ENCODE measurements at regions not wholly inside any gene's neighbourhood (a gene's known extent, or its start where the extent isn't known, plus 50 kb on each side); places are given as distances from the start of the nearest gene placed in this dataset.

- no peak overlapping the region for H3K27ac Mint-ChIP-seq
- no peaks in the 10 kb centered on the region; the same call in 1 of the 2 replicates for H3K9me2 ChIP-seq (ENCODE audit: insufficient read depth)
- H3K36me3 ChIP-seq (ENCODE audit: insufficient read depth) = no peaks in the 10 kb centered on the region
- no peaks in the 10 kb centered on the region for H3K4me1 ChIP-seq (ENCODE audit: insufficient read depth)
- H3K4me3 Mint-ChIP-seq = no peak overlapping the region
- H2AFZ ChIP-seq = no peak overlapping the region
- H4K20me1 ChIP-seq (replicated peaks; ENCODE audit: insufficient read depth) = no peaks in the 10 kb centered on the region
- DNase-seq (ENCODE audit: low spot score) = no peak
- 0 out of 3 replicates have a peak, but pooled peaks cover 2% of the 10 kb centered on the region for H3K4me1 Mint-ChIP-seq
- H3K27me3 ChIP-seq (ENCODE audit: insufficient read depth) = no peaks in the 10 kb centered on the region
- H3K4me2 ChIP-seq = no peak overlapping the region
- no peaks in the 10 kb centered on the region for H3K79me2 ChIP-seq (replicated peaks; ENCODE audit: insufficient read depth)
- TF ChIP-seq POLR2AphosphoS5 (IDR thresholded peaks at IDR 0.05; ENCODE audit: low read depth) (no peak), ETS1 (IDR thresholded peaks at IDR 0.05) (no peak), EZH2phosphoT487 (IDR thresholded peaks at IDR 0.05; ENCODE audit: unreplicated experiment) (no peak), REST (IDR thresholded peaks at IDR 0.05; ENCODE audit: unreplicated experiment) (no peak), CTCF (conservative IDR thresholded peaks at IDR 0.05; ENCODE audit: low read depth in 2 of 2) (no peak), JUNB (IDR thresholded peaks at IDR 0.05; ENCODE audit: unreplicated experiment) (no peak), ZNF462 (CRISPR knock-in tag; IDR thresholded peaks at IDR 0.05) (no peak), CREB1 (CRISPR knock-in tag; IDR thresholded peaks at IDR 0.05; ENCODE audit: low read depth) (no peak), NANOG (IDR thresholded peaks at IDR 0.05; ENCODE audit: borderline replicate concordance) (no peak)
- no peak for ATAC-seq
- no peak overlapping the region for H3K27ac ChIP-seq (ENCODE audit: low read depth)
- H3F3A ChIP-seq (replicated peaks; ENCODE audit: low read depth) = no peaks in the 10 kb centered on the region
- H3K4me3 ChIP-seq = no peak overlapping the region
- H3K27me3 Mint-ChIP-seq (ENCODE audit: insufficient read depth, low read depth, poor library complexity) = no peaks in the 10 kb centered on the region
- no peaks in the 10 kb centered on the region for H3K9me3 Mint-ChIP-seq
- H3K36me3 Mint-ChIP-seq (ENCODE audit: low read depth) = no peaks in the 10 kb centered on the region
Measured at GRCh38 chr4:96912716-96913115, 1072.8 kb downstream of the PDHA2 start.

All from GM23338 (cell line).